HUES48 (cell line): ENCODE measurements at regions not wholly inside any gene's neighbourhood (a gene's known extent, or its start where the extent isn't known, plus 50 kb on each side); places are given as distances from the start of the nearest gene placed in this dataset.
A peak's percentile ranks its signal among the peaks of the same experiment; 100 is the strongest.
"Not testable (repeated sequence)": the region's sequence is repeated elsewhere in the genome, so short reads cannot be mapped to it uniquely, and the experiment has no call there.

Experiments used
- H3K27ac ChIP-seq: one replicate; pipeline ENCODE4 v1.7.0; 2013; ENCODE audit warnings: low read depth, low read length, inconsistent platforms
- H3K27me3 ChIP-seq: 2 replicates; pipeline ENCODE4 v1.6.1; 2013; ENCODE audit warnings: mild to moderate bottlenecking, low read length; ENCODE audit not compliant: control insufficient read depth, insufficient read depth
- H3K36me3 ChIP-seq: 2 replicates; pipeline ENCODE4 v1.6.1; 2013; ENCODE audit warnings: low read length; ENCODE audit not compliant: control insufficient read depth, insufficient read depth
- H3K4me1 ChIP-seq: 2 replicates; pipeline ENCODE4 v1.6.1; 2013; ENCODE audit warnings: mild to moderate bottlenecking, low read length; ENCODE audit not compliant: control insufficient read depth, insufficient read depth
- H3K4me3 ChIP-seq: 2 replicates; pipeline ENCODE4 v1.5.1; 2013; ENCODE audit warnings: mild to moderate bottlenecking, low read depth, low read length
- H3K9ac ChIP-seq: 2 replicates; pipeline ENCODE4 v1.6.1; 2013; ENCODE audit warnings: mild to moderate bottlenecking, low read depth, low read length, moderate library complexity
- H3K9me3 ChIP-seq: 2 replicates; pipeline ENCODE4 v1.6.1; 2013; ENCODE audit warnings: low read length; ENCODE audit not compliant: control insufficient read depth, insufficient read depth

DNA sequence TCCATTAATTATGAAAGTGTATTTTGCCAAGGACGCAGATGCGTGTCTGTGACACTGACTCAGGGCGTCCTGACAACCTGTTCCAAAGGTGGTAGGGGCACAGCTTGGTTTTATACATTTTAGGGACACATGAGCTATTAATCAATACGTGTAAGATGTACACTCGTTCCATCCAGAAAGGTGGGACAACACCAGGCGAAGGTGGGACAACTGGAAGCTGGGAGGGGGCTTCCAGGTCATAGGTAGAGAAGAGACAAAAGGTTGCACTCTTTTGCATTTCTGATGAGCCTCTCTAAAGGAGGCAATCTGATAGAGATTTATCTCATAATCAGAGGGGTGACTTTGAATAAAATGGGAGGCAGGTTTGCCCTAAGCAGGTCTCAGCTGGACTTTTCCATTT lies 82.7 kb upstream of the ZNF746 start:
- Histone ChIP-seq H3K9me3 (peaks cover 44% of the 10 kb centered on the region), H3K9ac (no peak overlapping the region), H3K36me3 (peaks cover 35% of the 10 kb centered on the region), H3K4me1 (no peaks in the 10 kb centered on the region), H3K27ac (no peak overlapping the region), H3K4me3 (no peak overlapping the region), H3K27me3 (no peaks in the 10 kb centered on the region)

DNA sequence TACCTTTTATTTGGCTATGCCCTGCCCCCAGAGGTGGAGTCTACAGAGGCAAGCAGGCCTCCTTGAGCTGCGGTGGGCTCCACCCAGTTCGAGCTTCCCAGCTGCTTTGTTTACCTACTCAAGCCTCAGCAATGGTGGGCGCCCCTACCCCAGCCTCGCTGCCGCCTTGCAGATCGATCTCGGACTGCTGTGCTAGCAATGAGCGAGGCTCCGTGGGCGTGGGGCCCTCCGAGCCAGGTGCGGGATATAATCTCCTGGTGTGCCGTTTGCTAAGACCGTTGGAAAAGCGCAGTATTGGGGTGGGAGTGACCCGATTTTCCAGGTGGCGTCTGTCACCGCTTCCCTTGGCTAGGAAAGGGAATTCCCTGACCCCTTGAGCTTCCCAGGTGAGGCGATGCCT lies 81.8 kb upstream of the ZNF746 start:
- H3K27me3 ChIP-seq, H3K9ac ChIP-seq, H3K4me1 ChIP-seq, H3K4me3 ChIP-seq, H3K27ac ChIP-seq: not testable (repeated sequence)
- peaks cover 27% of the 10 kb centered on the region for H3K36me3 ChIP-seq
- peaks cover 39% of the 10 kb centered on the region for H3K9me3 ChIP-seq

DNA sequence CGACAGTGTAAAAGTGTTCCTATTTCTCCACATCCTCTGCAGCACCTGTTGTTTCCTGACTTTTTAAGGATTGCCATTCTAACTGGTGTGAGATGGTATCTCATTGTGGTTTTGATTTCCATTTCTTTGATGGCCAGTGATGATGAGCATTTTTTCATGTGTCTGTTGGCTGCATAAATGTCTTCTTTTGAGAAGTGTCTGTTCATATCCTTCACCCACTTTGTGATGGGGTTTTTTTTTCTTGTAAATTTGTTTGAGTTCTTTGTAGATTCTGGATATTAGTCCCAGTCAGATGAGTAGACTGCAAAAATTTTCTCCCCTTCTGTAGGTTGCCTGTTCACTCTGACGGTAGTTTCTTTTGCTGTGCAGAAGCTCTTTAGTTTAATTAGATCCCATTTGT lies 76.8 kb upstream of the ZNF746 start:
- H3K9ac ChIP-seq, H3K4me1 ChIP-seq, H3K36me3 ChIP-seq, H3K4me3 ChIP-seq, H3K27ac ChIP-seq, H3K27me3 ChIP-seq: not testable (repeated sequence)
- peaks cover 29% of the 10 kb centered on the region for H3K9me3 ChIP-seq

DNA sequence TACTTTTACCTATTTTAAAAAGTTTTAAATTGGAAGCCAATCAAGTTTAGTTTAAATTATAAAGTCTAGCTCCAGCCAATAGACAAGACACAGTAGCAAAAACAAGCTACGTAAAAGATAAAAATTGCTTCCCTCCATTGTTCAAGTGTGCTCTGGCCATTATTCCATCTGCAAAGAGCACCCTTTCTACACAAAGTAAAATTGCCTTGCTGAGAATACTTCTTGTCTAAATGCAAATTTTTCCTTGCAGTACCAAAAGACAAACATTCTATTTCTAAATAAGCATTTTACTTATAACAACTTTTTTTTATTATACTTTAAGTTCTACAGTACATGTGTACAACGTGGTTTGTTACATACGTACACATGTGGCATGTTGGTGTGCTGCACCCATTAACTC lies 75.9 kb upstream of the ZNF746 start:
- Histone ChIP-seq H3K36me3 (no peaks in the 10 kb centered on the region), H3K9ac (no peak overlapping the region), H3K4me3 (no peak overlapping the region), H3K9me3 (peaks cover 23% of the 10 kb centered on the region), H3K4me1 (no peaks in the 10 kb centered on the region), H3K27ac (no peak overlapping the region), H3K27me3 (no peaks in the 10 kb centered on the region)

DNA sequence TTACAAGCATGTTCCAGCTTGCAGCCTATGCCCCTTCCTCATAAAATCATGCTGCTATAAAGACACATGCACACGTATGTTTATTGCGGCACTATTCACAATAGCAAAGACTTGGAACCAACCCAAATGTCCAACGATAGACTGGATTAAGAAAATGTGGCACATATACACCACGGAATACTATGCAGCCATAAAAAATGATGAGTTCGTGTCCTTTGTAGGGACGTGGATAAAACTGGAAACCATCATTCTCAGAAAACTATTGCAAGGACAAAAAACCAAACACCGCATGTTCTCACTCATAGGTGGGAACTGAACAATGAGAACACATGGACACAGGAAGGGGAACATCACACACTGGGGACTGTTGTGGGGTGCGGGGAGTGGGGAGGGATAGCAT lies 75.3 kb upstream of the ZNF746 start:
- peaks cover 22% of the 10 kb centered on the region for H3K9me3 ChIP-seq
- not testable (repeated sequence) for H3K27me3 ChIP-seq

DNA sequence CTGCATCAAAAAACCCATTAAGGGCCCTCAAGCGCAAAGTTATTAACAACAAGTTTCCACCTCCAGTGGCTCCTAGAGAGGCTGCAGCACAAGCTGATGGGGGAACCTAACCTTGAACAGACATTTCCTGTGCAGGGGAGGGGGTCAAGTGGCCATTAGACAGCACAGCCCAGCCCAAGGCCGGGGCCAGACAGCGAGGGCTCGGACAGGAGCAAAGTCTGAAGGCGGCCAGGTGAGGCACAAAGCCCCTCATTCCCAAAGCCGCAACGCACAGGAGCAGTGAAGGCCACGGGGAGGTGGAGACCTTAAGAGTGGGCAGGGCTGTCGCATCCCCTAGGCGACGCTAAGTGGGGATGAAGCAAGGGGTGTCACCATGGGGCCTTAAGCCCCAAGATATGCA lies 73.2 kb upstream of the ZNF746 start:
- Histone ChIP-seq H3K27me3 (no peaks in the 10 kb centered on the region), H3K4me1 (no peaks in the 10 kb centered on the region), H3K9ac (no peak overlapping the region), H3K27ac (no peak overlapping the region), H3K4me3 (no peak overlapping the region), H3K36me3 (no peaks in the 10 kb centered on the region), H3K9me3 (peaks cover 22% of the 10 kb centered on the region)

More for the DNA sequence above, 75.3 kb upstream of the ZNF746 start:
- not testable (repeated sequence) for H3K4me1 ChIP-seq, H3K36me3 ChIP-seq, H3K27ac ChIP-seq, H3K9ac ChIP-seq, H3K4me3 ChIP-seq

DNA sequence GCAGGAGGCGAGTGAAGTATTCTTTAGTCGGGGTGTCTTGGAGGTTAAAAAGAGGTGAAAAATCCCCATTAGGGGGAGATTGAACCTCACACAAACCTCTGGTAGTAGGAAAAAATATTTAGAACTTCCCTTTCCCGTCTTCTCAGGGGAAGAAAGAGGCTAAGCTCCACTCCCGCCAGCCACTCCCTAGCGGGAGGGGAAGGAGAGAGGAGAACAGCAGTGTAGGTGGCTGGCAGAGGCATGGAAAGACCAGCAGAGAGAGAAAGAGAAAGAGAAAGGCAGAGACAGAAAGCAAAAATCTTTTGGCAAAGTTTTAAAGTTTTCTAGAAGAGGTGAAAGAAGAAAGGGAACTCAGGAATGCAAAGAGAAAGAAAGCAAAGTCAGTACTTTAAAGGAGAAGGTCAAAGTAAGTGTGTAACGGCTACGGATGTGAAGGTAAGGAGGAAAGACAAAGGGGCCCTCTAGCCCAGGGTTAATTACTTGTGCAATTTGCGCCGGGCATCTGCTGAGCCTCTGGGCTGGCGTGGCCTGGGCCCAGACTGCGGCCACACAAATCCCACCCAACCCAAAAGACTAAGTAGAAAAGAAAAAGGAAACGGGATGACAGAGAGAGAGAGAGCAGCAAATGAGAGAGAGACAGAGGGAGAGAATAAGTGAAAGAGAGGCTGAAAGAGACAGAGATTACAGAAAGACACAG lies 72.3 kb upstream of the ZNF746 start:
- no peak overlapping the region for H3K4me3 ChIP-seq
- no peak overlapping the region for H3K9ac ChIP-seq
- H3K36me3 ChIP-seq = no peaks in the 10 kb centered on the region
- H3K9me3 ChIP-seq = peaks cover 22% of the 10 kb centered on the region
- peak overlapping the region; percentile 57 for H3K27ac ChIP-seq
- no peaks in the 10 kb centered on the region for H3K27me3 ChIP-seq
- H3K4me1 ChIP-seq = no peaks in the 10 kb centered on the region

DNA sequence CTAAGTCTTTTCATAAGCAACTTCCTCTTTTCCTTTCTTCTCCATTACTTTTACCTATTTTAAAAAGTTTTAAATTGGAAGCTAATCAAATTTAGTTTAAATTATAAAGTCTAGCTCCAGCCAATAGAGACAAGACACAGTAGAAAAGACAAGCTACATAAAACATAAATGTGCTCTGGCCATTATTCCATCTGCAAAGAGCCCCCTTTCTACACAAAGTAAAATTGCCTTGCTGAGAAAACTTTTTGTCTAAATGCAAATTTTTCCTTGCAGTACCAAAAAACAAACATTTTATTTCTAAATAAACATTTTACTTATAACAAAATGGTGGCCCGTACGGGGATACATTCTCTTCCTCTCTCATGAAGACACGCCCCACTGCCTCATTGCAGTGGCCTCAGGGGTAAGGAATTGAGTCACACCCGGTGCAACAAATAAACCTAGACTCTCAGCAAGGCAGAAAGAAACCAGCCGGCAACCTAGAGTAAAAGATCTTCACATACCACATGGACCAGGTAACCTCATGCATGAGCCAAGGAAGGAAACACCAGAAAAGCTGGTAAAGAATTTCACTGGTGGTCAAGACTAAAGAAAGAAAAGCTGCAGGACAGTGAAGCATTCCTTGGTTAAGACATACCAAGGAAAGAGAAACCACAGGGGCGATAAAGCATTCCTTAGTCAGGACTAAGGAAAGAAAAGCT lies 71.6 kb upstream of the ZNF746 start:
- H3K4me3 ChIP-seq = no peak overlapping the region; the same call in 1 of the 2 replicates
- no peak overlapping the region for H3K27ac ChIP-seq
- peaks cover 22% of the 10 kb centered on the region for H3K9me3 ChIP-seq
- H3K36me3 ChIP-seq = no peaks in the 10 kb centered on the region
- no peak overlapping the region for H3K9ac ChIP-seq
- no peaks in the 10 kb centered on the region for H3K27me3 ChIP-seq
- no peaks in the 10 kb centered on the region for H3K4me1 ChIP-seq

DNA sequence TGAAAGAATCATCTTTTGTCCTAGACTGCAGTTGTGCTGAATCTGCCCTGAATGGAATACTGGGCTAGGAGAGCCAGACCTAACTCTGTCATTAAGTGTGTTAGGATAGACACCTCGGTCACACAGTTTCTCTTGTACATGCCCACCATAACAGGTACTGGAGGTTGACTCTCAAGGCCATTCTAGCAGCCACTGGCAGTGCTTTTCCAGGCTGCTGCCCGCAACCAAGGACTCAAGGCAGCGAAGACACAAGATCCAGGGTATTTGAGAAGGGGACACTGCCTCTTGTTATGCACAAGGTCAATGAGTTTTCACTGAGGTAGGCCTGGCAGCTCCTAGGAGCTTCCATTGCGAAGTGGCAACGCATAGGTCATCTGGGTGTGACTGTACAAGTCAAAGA lies 70.6 kb upstream of the ZNF746 start:
- H3K27me3 ChIP-seq = no peaks in the 10 kb centered on the region
- no peak overlapping the region for H3K9ac ChIP-seq
- no peaks in the 10 kb centered on the region for H3K4me1 ChIP-seq
- H3K36me3 ChIP-seq = no peaks in the 10 kb centered on the region
- no peak overlapping the region for H3K4me3 ChIP-seq
- H3K9me3 ChIP-seq = peaks cover 18% of the 10 kb centered on the region
- H3K27ac ChIP-seq = no peak overlapping the region

DNA sequence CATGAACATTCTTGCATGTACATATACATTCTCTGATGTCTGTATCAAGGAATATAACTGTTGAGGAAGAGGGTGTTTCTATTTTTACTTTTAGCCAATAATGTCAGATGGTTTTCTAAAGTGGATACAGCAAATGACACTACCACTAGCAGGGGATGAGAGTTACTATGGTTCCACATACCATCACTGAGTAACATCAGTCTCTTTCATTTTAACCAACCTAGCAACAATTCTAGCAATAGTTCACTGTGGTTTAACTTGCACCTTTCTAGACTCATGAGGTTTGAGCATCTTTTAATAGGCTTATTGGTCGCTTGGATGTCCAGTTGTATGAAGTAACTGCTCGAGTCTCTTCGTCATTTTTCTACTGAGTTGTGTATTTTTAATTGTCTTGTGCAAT lies 68.5 kb upstream of the ZNF746 start:
- H3K9me3 ChIP-seq = peaks cover 11% of the 10 kb centered on the region
- H3K9ac ChIP-seq = no peak overlapping the region
- no peaks in the 10 kb centered on the region for H3K27me3 ChIP-seq
- H3K4me1 ChIP-seq = no peaks in the 10 kb centered on the region
- H3K36me3 ChIP-seq = no peaks in the 10 kb centered on the region
- no peak overlapping the region for H3K27ac ChIP-seq
- H3K4me3 ChIP-seq = no peak overlapping the region

DNA sequence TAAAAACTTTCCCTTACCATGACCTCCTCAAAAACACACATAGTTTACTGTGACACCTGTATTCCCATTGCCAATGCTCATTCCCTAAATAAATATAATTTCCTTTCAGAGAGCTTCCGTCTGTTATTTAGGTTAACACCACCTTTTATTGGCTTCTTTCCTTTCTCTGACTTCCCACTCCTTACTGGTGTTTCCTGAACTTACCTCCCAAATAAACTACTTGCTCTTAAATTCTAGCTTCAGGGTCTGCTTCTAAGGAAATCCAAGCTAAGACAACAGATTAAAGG lies 67.4 kb upstream of the ZNF746 start:
- H3K9me3 ChIP-seq = peaks cover 8% of the 10 kb centered on the region
- H3K4me1 ChIP-seq = no peaks in the 10 kb centered on the region
- no peak overlapping the region for H3K4me3 ChIP-seq
- no peak overlapping the region for H3K27ac ChIP-seq
- no peaks in the 10 kb centered on the region for H3K36me3 ChIP-seq
- no peak overlapping the region for H3K9ac ChIP-seq
- no peaks in the 10 kb centered on the region for H3K27me3 ChIP-seq
